NCI-H146 (cell line): ENCODE measurements at regions not wholly inside any gene's neighbourhood (a gene's known extent, or its start where the extent isn't known, plus 50 kb on each side); places are given as distances from the start of the nearest gene placed in this dataset.
"Not testable (repeated sequence)": the region's sequence is repeated elsewhere in the genome, so short reads cannot be mapped to it uniquely, and the experiment has no call there.

Experiments used
- DNase-seq: peaks from one replicate; lab custom pipeline; 2025; lab: John Stamatoyannopoulos, UW

- peak; percentile 49 for DNase-seq
Measured at GRCh38 chr18:961644-962355, 57.1 kb downstream of the ADCYAP1 start.

- DNase-seq = no peak
Measured at GRCh38 chr18:963276-963675, 58.6 kb downstream of the ADCYAP1 start.

- DNase-seq = no peak
Measured at GRCh38 chr18:965921-966758, 61.5 kb downstream of the ADCYAP1 start.

GRCh38 chr18:966759-967576 is 62.3 kb downstream of the ADCYAP1 start:
- DNase-seq = no peak

GRCh38 chr18:968910-969309 is 64.2 kb downstream of the ADCYAP1 start:
- not testable (repeated sequence) for DNase-seq

GRCh38 chr18:969311-969710 is 64.6 kb downstream of the ADCYAP1 start:
- DNase-seq = not testable (repeated sequence)

- not testable (repeated sequence) for DNase-seq
Measured at GRCh38 chr18:974606-975005, 69.9 kb downstream of the ADCYAP1 start.

- peak; percentile 42 for DNase-seq
Measured at GRCh38 chr18:976393-977128, 71.9 kb downstream of the ADCYAP1 start.

GRCh38 chr18:977327-977726 is 72.7 kb downstream of the ADCYAP1 start:
- not testable (repeated sequence) for DNase-seq

GRCh38 chr18:977732-978131 is 73.1 kb downstream of the ADCYAP1 start:
- DNase-seq = not testable (repeated sequence)

GRCh38 chr18:980586-980985 is 75.9 kb downstream of the ADCYAP1 start:
- DNase-seq = no peak

GRCh38 chr18:984004-984403 is 79.3 kb downstream of the ADCYAP1 start:
- no peak for DNase-seq

- DNase-seq = peak; percentile 96
Measured at GRCh38 chr18:985212-985661, 80.6 kb downstream of the ADCYAP1 start.

- DNase-seq = peak; percentile 90
Measured at GRCh38 chr18:986051-986450, 81.4 kb downstream of the ADCYAP1 start.

GRCh38 chr18:986552-986951 is 81.9 kb downstream of the ADCYAP1 start:
- no peak for DNase-seq

- no peak for DNase-seq
Measured at GRCh38 chr18:987325-988186, 82.9 kb downstream of the ADCYAP1 start.

GRCh38 chr18:989425-989824 is 84.8 kb downstream of the ADCYAP1 start:
- DNase-seq = no peak

GRCh38 chr18:990197-990596 is 85.5 kb downstream of the ADCYAP1 start:
- DNase-seq = peak; percentile 10

GRCh38 chr18:991441-991840 is 86.8 kb downstream of the ADCYAP1 start:
- DNase-seq = no peak

- no peak for DNase-seq
Measured at GRCh38 chr18:993560-993959, 88.9 kb downstream of the ADCYAP1 start.

GRCh38 chr18:995629-996028 is 91.0 kb downstream of the ADCYAP1 start:
- no peak for DNase-seq
